ENCODE measurements at regions not wholly inside any gene's neighbourhood (a gene's known extent, or its start where the extent isn't known, plus 50 kb on each side); places are given as distances from the start of the nearest gene placed in this dataset.

DNA sequence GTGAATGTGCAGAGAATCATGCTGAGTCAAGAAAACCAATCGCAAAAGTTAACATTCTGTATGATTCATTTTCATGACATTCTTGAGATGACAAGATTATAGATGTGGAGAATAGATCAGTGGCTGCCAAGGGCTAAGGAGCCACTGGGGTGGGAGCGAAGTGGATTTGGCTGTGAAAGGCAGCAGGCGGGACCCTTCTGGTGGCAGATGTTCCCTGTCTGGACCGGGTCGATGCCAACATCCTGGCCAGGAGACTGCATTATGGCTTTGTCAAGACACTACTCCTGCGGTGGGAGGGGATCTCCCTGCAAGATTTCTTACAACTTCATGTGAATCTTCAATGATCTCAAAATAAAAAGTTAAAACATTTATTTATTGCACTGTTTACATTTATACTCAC lies 427.9 kb downstream of the GALR1 start:
- Histone ChIP-seq H2AFZ (ENCODE audit: low read depth) (no peak overlapping the region), H3K27me3 (ENCODE audit: insufficient read depth, low read depth) (no peaks in the 10 kb centered on the region), H3K4me1 (ENCODE audit: low read depth, poor library complexity, severe bottlenecking) (no peaks in the 10 kb centered on the region), H3K4me2 (no peak overlapping the region), H3K79me2 (ENCODE audit: insufficient read depth, low read depth) (no peaks in the 10 kb centered on the region), H3K27ac (no peak overlapping the region), H3K4me3 (IDR thresholded peaks at IDR 0.05; ENCODE audit: insufficient read depth, low read depth, low read length) (no peak overlapping the region), H3K36me3 (ENCODE audit: insufficient read depth) (no peaks in the 10 kb centered on the region), H4K20me1 (ENCODE audit: insufficient read depth) (no peaks in the 10 kb centered on the region), H3K9ac (no peak overlapping the region)
- TF ChIP-seq, protein P1, sequence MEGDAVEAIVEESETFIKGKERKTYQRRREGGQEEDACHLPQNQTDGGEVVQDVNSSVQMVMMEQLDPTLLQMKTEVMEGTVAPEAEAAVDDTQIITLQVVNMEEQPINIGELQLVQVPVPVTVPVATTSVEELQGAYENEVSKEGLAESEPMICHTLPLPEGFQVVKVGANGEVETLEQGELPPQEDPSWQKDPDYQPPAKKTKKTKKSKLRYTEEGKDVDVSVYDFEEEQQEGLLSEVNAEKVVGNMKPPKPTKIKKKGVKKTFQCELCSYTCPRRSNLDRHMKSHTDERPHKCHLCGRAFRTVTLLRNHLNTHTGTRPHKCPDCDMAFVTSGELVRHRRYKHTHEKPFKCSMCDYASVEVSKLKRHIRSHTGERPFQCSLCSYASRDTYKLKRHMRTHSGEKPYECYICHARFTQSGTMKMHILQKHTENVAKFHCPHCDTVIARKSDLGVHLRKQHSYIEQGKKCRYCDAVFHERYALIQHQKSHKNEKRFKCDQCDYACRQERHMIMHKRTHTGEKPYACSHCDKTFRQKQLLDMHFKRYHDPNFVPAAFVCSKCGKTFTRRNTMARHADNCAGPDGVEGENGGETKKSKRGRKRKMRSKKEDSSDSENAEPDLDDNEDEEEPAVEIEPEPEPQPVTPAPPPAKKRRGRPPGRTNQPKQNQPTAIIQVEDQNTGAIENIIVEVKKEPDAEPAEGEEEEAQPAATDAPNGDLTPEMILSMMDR (conservative IDR thresholded peaks at IDR 0.05; ENCODE audit: low read depth, low read length): no peak

DNA sequence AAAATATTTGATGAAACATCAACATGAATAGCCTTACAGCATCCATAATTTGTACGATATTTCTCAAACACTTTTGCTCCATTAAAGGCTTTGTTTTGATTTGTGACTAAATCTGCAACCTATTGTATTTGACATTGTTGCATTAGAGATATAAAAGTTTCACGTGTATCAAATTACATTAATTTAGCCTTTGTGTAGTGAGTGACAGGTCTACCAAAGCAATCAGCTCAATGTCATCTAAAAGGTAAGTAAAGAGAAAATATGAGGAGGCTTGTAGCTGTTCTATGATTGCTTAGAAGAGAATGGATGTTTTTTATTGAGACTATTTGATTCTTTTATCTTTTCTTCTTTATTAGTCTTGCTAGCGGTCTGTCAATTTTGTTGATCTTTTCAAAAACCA lies 430.2 kb downstream of the GALR1 start:
- Histone ChIP-seq H3K79me2 (ENCODE audit: insufficient read depth, low read depth) (no peaks in the 10 kb centered on the region), H3K36me3 (ENCODE audit: insufficient read depth) (no peaks in the 10 kb centered on the region), H3K4me1 (ENCODE audit: low read depth, poor library complexity, severe bottlenecking) (no peaks in the 10 kb centered on the region), H3K4me3 (IDR thresholded peaks at IDR 0.05; ENCODE audit: insufficient read depth, low read depth, low read length) (no peak overlapping the region), H4K20me1 (ENCODE audit: insufficient read depth) (no peaks in the 10 kb centered on the region), H3K27me3 (ENCODE audit: insufficient read depth, low read depth) (no peaks in the 10 kb centered on the region), H3K9ac (no peak overlapping the region), H3K27ac (no peak overlapping the region), H2AFZ (ENCODE audit: low read depth) (no peak overlapping the region), H3K4me2 (no peak overlapping the region)
- TF ChIP-seq, protein P1 (conservative IDR thresholded peaks at IDR 0.05; ENCODE audit: low read depth, low read length): no peak

DNA sequence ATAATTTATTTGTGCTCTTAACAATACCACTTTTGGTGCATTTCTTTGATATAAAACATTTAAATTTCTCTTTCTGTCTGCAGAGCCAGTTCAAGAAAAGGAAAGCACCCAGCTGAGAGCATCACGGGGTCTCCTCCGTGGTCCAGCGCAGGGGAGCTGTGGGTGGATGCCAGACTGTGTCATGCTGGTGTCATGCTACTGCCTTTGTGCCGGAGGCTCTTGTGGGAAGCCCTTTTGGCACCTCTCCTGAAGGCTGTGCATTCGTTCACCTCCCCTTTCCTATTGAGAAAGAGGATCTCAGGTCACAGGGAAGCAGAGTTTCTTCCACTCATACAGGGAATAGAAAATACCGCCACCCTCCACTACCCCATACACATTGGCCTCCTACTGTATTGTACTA lies 450.4 kb downstream of the GALR1 start:
- Histone ChIP-seq H3K27ac (no peak overlapping the region), H4K20me1 (ENCODE audit: insufficient read depth) (no peaks in the 10 kb centered on the region), H3K27me3 (ENCODE audit: insufficient read depth, low read depth) (no peaks in the 10 kb centered on the region), H3K9ac (no peak overlapping the region), H3K4me1 (ENCODE audit: low read depth, poor library complexity, severe bottlenecking) (no peaks in the 10 kb centered on the region), H2AFZ (ENCODE audit: low read depth) (no peak overlapping the region), H3K4me3 (IDR thresholded peaks at IDR 0.05; ENCODE audit: insufficient read depth, low read depth, low read length) (no peak overlapping the region), H3K79me2 (ENCODE audit: insufficient read depth, low read depth) (no peaks in the 10 kb centered on the region), H3K4me2 (no peak overlapping the region), H3K36me3 (ENCODE audit: insufficient read depth) (no peaks in the 10 kb centered on the region)
- TF ChIP-seq, protein P1 (conservative IDR thresholded peaks at IDR 0.05; ENCODE audit: low read depth, low read length): no peak

DNA sequence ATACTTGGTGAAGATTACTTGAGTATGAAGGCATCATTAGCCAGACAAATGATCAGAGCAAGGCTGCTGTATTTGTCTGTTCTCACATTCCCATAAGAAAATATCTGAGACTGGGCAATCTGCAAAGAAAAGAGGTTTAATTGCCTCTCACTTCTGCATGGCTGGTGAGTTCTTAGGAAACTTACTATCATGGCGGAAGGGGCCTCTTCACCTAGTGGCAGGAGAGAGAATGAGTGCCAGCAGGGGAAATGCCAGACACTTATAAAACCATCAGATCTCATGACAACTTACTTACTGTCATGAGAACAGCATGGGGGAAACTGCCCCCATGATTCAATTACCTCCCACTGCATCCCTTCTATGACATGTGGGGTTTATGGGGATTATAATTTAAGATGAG lies 452.3 kb downstream of the GALR1 start:
- H3K79me2 ChIP-seq (ENCODE audit: insufficient read depth, low read depth): no peaks in the 10 kb centered on the region
- no peak overlapping the region for H3K27ac ChIP-seq
- H2AFZ ChIP-seq (ENCODE audit: low read depth): no peak overlapping the region
- H3K4me2 ChIP-seq: no peak overlapping the region
- no peak overlapping the region for H3K4me3 ChIP-seq (IDR thresholded peaks at IDR 0.05; ENCODE audit: insufficient read depth, low read depth, low read length)
- no peaks in the 10 kb centered on the region for H3K36me3 ChIP-seq (ENCODE audit: insufficient read depth)
- TF ChIP-seq, protein P1 (conservative IDR thresholded peaks at IDR 0.05; ENCODE audit: low read depth, low read length): no peak
- H3K4me1 ChIP-seq (ENCODE audit: low read depth, poor library complexity, severe bottlenecking): no peaks in the 10 kb centered on the region
- no peaks in the 10 kb centered on the region for H3K27me3 ChIP-seq (ENCODE audit: insufficient read depth, low read depth)
- H4K20me1 ChIP-seq (ENCODE audit: insufficient read depth): no peaks in the 10 kb centered on the region
- no peak overlapping the region for H3K9ac ChIP-seq

DNA sequence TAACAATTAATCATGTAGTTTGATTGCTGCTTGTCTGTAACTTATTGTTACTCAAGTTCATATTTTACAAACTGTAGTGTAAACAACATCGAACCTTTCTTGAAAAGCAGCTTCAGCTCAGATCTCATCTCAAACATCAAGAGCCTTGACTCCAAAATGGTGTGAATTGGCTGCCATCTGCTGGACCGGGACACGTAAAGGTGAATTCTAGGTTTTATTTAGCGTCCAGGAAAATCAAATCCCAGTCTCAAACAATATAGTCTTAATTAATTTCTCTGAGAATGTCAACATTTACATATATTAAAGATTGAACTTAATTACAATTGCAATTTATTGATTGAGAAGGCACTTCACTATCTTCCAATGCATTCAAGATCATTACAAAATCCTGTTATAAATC lies 453.0 kb downstream of the GALR1 start:
- Histone ChIP-seq H3K4me1 (ENCODE audit: low read depth, poor library complexity, severe bottlenecking) (no peaks in the 10 kb centered on the region), H3K27me3 (ENCODE audit: insufficient read depth, low read depth) (no peaks in the 10 kb centered on the region), H3K27ac (no peak overlapping the region), H3K79me2 (ENCODE audit: insufficient read depth, low read depth) (no peaks in the 10 kb centered on the region), H2AFZ (ENCODE audit: low read depth) (no peak overlapping the region), H3K4me2 (no peak overlapping the region), H4K20me1 (ENCODE audit: insufficient read depth) (no peaks in the 10 kb centered on the region), H3K9ac (no peak overlapping the region), H3K4me3 (IDR thresholded peaks at IDR 0.05; ENCODE audit: insufficient read depth, low read depth, low read length) (no peak overlapping the region), H3K36me3 (ENCODE audit: insufficient read depth) (no peaks in the 10 kb centered on the region)
- TF ChIP-seq, protein P1 (conservative IDR thresholded peaks at IDR 0.05; ENCODE audit: low read depth, low read length): no peak

Measured in KMS-11 (cell line).